Thoracic aorta (tissue), 2 donors: ENCODE measurements at regions not wholly inside any gene's neighbourhood (a gene's known extent, or its start where the extent isn't known, plus 50 kb on each side); places are given as distances from the start of the nearest gene placed in this dataset.

Source experiments
- ATAC-seq: fragments of 150-250 bp; one replicate; pipeline ENCODE4 v1.8.0; 2017; ENCODE audit warnings: low read depth; ENCODE audit not compliant: insufficient number of reproducible peaks, low FRiP score
- DNase-seq: peaks from one replicate; pipeline ENCODE4 v3.0.0-alpha.2; 2020; ENCODE audit warnings: low spot score
- H3K27ac ChIP-seq, 2 donors: fragments of 200-600 bp; sonication (generic); 1 replicate in 1 of 2; 2 replicates in 1 of 2; pipeline ENCODE4 v1.5.1; 2016; ENCODE audit warnings: mild to moderate bottlenecking in 2 of 2, moderate library complexity in 2 of 2
- H3K27me3 ChIP-seq: fragments of 200-600 bp; sonication (generic); replicated peaks from 2 replicates; pipeline ENCODE4 v1.6.0; 2016; ENCODE audit warnings: mild to moderate bottlenecking; ENCODE audit not compliant: insufficient read depth
- H3K36me3 ChIP-seq: fragments of 200-600 bp; sonication (generic); one replicate; pipeline ENCODE4 v1.5.1; 2016
- H3K4me1 ChIP-seq, 2 donors: fragments of 200-600 bp; sonication (generic); 1 replicate in 1 of 2; 2 replicates in 1 of 2; pipeline versions ENCODE4 v1.5.1 to v1.6.0; 2016; ENCODE audit warnings: low read depth in 2 of 2, mild to moderate bottlenecking in 1 of 2; ENCODE audit not compliant: control insufficient read depth in 1 of 2
- H3K4me3 ChIP-seq: fragments of 200-600 bp; sonication (generic); 2 replicates; pipeline ENCODE4 v1.5.1; 2016; ENCODE audit warnings: mild to moderate bottlenecking
- H3K9me3 ChIP-seq: fragments of 200-600 bp; sonication (generic); 2 replicates; pipeline ENCODE4 v1.5.1; 2016
- TF ChIP-seq, protein P1 (sequence below): fragments of 200-600 bp; sonication (generic); IDR thresholded peaks from one replicate; pipeline ENCODE4 v1.5.1; 2019; ENCODE audit warnings: antibody characterized with exemption

DNA sequence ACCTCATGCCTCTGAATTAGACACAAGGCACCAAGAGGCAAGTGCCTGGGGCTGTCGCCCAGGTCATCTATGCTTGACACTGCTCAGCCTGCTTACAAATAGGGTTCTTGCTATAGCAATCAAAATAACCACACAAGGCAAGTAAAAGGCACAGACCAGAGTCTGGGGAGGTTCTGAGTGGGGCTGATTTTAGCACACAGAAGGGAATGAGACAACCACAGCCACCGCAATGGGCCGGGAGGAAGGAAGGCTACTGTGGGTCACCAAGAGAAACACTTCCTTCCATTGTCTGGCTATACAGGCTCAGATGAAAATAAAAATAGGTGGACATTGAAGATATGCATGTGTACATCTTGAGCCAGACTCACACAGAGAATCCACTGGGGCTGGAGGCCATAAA is 159.1 kb downstream of the DLEU7 start:
- Histone ChIP-seq H3K27me3 (no peaks in the 10 kb centered on the region), H3K27ac (no peak overlapping the region), H3K4me3 (no peak overlapping the region), H3K9me3 (no peaks in the 10 kb centered on the region), H3K36me3 (no peaks in the 10 kb centered on the region), H3K4me1 (peaks cover 15 to 18% of the 10 kb centered on the region in 2 donors)
- TF ChIP-seq, protein P1, sequence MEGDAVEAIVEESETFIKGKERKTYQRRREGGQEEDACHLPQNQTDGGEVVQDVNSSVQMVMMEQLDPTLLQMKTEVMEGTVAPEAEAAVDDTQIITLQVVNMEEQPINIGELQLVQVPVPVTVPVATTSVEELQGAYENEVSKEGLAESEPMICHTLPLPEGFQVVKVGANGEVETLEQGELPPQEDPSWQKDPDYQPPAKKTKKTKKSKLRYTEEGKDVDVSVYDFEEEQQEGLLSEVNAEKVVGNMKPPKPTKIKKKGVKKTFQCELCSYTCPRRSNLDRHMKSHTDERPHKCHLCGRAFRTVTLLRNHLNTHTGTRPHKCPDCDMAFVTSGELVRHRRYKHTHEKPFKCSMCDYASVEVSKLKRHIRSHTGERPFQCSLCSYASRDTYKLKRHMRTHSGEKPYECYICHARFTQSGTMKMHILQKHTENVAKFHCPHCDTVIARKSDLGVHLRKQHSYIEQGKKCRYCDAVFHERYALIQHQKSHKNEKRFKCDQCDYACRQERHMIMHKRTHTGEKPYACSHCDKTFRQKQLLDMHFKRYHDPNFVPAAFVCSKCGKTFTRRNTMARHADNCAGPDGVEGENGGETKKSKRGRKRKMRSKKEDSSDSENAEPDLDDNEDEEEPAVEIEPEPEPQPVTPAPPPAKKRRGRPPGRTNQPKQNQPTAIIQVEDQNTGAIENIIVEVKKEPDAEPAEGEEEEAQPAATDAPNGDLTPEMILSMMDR: no peak
- no peak for ATAC-seq
- DNase-seq: no peak

DNA sequence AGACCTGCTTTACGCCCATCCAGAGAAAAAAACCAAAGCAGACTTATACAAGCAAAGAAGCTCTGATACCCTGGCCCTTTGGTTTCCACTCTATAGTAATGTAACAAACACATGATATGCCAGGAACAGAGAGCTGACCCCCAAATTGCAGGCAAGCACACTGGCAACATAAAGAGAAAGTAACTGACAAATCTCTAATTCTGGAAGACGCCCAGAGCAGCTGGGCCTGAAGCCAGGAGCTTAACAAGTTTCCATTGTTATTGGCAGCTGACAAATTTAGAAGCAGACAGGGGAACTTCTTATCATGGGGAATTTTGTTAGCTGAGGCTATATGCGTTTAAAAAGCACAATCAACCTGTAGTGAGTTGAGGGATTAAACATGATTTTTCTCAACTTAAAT is 158.0 kb downstream of the DLEU7 start:
- TF ChIP-seq, protein P1: no peak
- Histone ChIP-seq H3K36me3 (no peaks in the 10 kb centered on the region), H3K27ac (peak overlapping the region in 1 of 2 donors; percentile 23), H3K4me3 (peak overlapping the region; percentile 42), H3K4me1 (peaks cover 15 to 18% of the 10 kb centered on the region in 2 donors), H3K9me3 (no peaks in the 10 kb centered on the region), H3K27me3 (no peaks in the 10 kb centered on the region)
- DNase-seq: no peak
- ATAC-seq: no peak

- TF ChIP-seq, protein P1: no peak
- H3K27ac ChIP-seq: peak overlapping the region in 1 of 2 donors; percentile 23
- peaks cover 15 to 18% of the 10 kb centered on the region in 2 donors for H3K4me1 ChIP-seq
- no peaks in the 10 kb centered on the region for H3K9me3 ChIP-seq
- no peak for DNase-seq
- no peaks in the 10 kb centered on the region for H3K36me3 ChIP-seq
- peak overlapping the region; percentile 42 for H3K4me3 ChIP-seq
- ATAC-seq: no peak
- no peaks in the 10 kb centered on the region for H3K27me3 ChIP-seq
Measured at GRCh38 chr13:50685956-50686355, 157.5 kb downstream of the DLEU7 start.

DNA sequence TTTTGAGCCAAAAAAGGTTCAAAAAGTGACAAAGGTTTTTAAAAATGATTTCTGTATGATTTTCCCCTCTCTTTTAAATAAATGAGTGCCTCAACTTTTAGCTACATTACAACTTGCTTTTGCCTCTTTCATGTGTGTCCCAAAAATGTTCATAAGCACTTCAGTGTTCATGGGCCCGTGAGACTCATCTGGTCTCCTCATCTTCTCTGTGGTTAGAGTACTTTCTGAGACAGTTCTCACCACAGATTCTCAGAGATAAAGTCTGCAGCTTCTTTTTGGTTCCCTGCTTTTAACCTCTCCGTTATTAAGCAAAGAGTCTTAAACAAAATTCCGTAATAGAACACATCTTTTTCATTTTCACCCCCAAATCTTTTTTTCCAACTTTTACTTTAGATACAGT is 156.9 kb downstream of the DLEU7 start:
- H3K27me3 ChIP-seq: no peaks in the 10 kb centered on the region
- DNase-seq: no peak
- H3K36me3 ChIP-seq: no peaks in the 10 kb centered on the region
- TF ChIP-seq, protein P1: no peak
- H3K4me1 ChIP-seq: peaks cover 18% of the 10 kb centered on the region in 2 donors
- H3K4me3 ChIP-seq: no peak overlapping the region
- no peak overlapping the region for H3K27ac ChIP-seq
- H3K9me3 ChIP-seq: no peaks in the 10 kb centered on the region
- no peak for ATAC-seq

- TF ChIP-seq, protein P1: no peak
- no peaks in the 10 kb centered on the region for H3K9me3 ChIP-seq
- no peak overlapping the region for H3K27ac ChIP-seq
Measured at GRCh38 chr13:50687545-50687944, 155.9 kb downstream of the DLEU7 start.

More at GRCh38 chr13:50687545-50687944, 155.9 kb downstream of the DLEU7 start:
- Histone ChIP-seq H3K4me1 (peaks cover 18 to 24% of the 10 kb centered on the region in 2 donors), H3K36me3 (no peaks in the 10 kb centered on the region), H3K27me3 (no peaks in the 10 kb centered on the region), H3K4me3 (no peak overlapping the region)
- DNase-seq: no peak
- no peak for ATAC-seq
